B cell (primary cell): ENCODE measurements at regions not wholly inside any gene's neighbourhood (a gene's known extent, or its start where the extent isn't known, plus 50 kb on each side); places are given as distances from the start of the nearest gene placed in this dataset.

ENCODE experiments used
- ATAC-seq: fragments of 200-7000 bp; cut with Tn5 transposase; one replicate; pipeline ENCODE4 v1.10.0; 2021; ENCODE audit warnings: low read depth, mild to moderate bottlenecking, moderate number of reproducible peaks, moderate library complexity
- CTCF ChIA-PET: fragments of 350-600 bp; sonication (Branson Sonifier 250); formaldehyde crosslinking; loops from one replicate; lab custom pipeline; 2021; ENCODE audit warnings: antibody characterized with exemption, inconsistent platforms; lab: Charles Lee
- POLR2A ChIA-PET: fragments of 350-600 bp; sonication (Branson Sonifier 250); formaldehyde crosslinking; loops from one replicate; lab custom pipeline; 2021; ENCODE audit warnings: antibody characterized with exemption; lab: Charles Lee
- DNase-seq: peaks from one replicate; pipeline ENCODE4 v3.0.0; 2013
- H2AFZ ChIP-seq: 2 replicates; pipeline ENCODE4 v1.6.1; 2012; ENCODE audit warnings: mild to moderate bottlenecking, low read depth, low read length; ENCODE audit not compliant: insufficient read depth, poor library complexity, severe bottlenecking
- H3K27ac ChIP-seq, 2 donors: 1 replicate in 1 of 2; 2 replicates in 1 of 2; pipeline ENCODE4 v1.5.1; 2012 to 2013; ENCODE audit warnings: low read length in 2 of 2, mild to moderate bottlenecking in 2 of 2, moderate library complexity in 1 of 2
- H3K27me3 ChIP-seq, 4 experiments: fragments of 200-600 bp in 1 of 4; sonication (generic) in 1 of 4; replicated peaks in 1 of 4; 1 replicate in 2 of 4; 2 replicates in 2 of 4; pipeline versions ENCODE4 v1.6.1 to v1.7.0; 2013 to 2016; ENCODE audit warnings: low read length in 3 of 4, mild to moderate bottlenecking in 2 of 4, mixed read lengths in 1 of 4, moderate library complexity in 1 of 4; ENCODE audit not compliant: insufficient read depth in 4 of 4, control insufficient read depth in 3 of 4; ENCODE audit errors: control extremely low read depth in 1 of 4
- H3K36me3 ChIP-seq, 2 experiments: replicated peaks in 1 of 2; 1 replicate in 1 of 2; 2 replicates in 1 of 2; pipeline versions ENCODE4 v1.6.1 to v1.7.1; 2013; ENCODE audit warnings: low read length in 1 of 2; ENCODE audit not compliant: insufficient read depth in 2 of 2, control insufficient read depth in 1 of 2; ENCODE audit errors: control extremely low read depth in 1 of 2, extremely low read depth in 1 of 2
- H3K4me1 ChIP-seq, 2 donors: fragments of 200-600 bp in 1 of 2; sonication (generic) in 1 of 2; 1 replicate in 1 of 2; 2 replicates in 1 of 2; pipeline versions ENCODE4 v1.5.1 to v1.6.1; 2013 to 2017; ENCODE audit warnings: low read length in 2 of 2; ENCODE audit not compliant: control insufficient read depth in 2 of 2, insufficient read depth in 2 of 2
- H3K4me2 ChIP-seq: replicated peaks from 2 replicates; pipeline ENCODE3; 2012; ENCODE audit warnings: mild to moderate bottlenecking, low read depth, low read length; ENCODE audit not compliant: poor library complexity, severe bottlenecking
- H3K4me3 ChIP-seq, 5 experiments: fragments of 200-600 bp in 1 of 5; sonication (generic) in 1 of 5; 1 replicate in 3 of 5; 2 replicates in 2 of 5; pipeline versions ENCODE4 v1.5.1 to v1.7.0; 2011 to 2016; ENCODE audit warnings: low read length in 4 of 5, mild to moderate bottlenecking in 4 of 5, low read depth in 2 of 5, control low read depth in 1 of 5, moderate library complexity in 1 of 5; ENCODE audit not compliant: insufficient read depth in 1 of 5; ENCODE audit errors: control extremely low read depth in 1 of 5, extremely low read depth in 1 of 5
- H3K79me2 ChIP-seq: fragments of 200-600 bp; sonication (generic); one replicate; pipeline ENCODE4 v1.6.0; 2016; ENCODE audit warnings: low read length; ENCODE audit not compliant: control insufficient read depth, insufficient read depth
- H3K9ac ChIP-seq: fragments of 200-600 bp; sonication (generic); 2 replicates; pipeline ENCODE4 v1.6.1; 2017; ENCODE audit warnings: mild to moderate bottlenecking, low read length, moderate library complexity
- H3K9me3 ChIP-seq, 3 donors: one replicate each; pipeline versions ENCODE4 v1.6.1 to v1.7.1; 2013; ENCODE audit warnings: low read length in 2 of 3; ENCODE audit not compliant: control insufficient read depth in 2 of 3, insufficient read depth in 1 of 3; ENCODE audit errors: control extremely low read depth in 1 of 3
- H4K20me1 ChIP-seq: 2 replicates; pipeline ENCODE4 v1.6.0; 2012; ENCODE audit warnings: mild to moderate bottlenecking, low read length; ENCODE audit not compliant: insufficient read depth, control insufficient read depth, poor library complexity, severe bottlenecking
- H3K27ac Mint-ChIP-seq: one replicate; pipeline ENCODE4 v1.8.0; 2021; ENCODE audit warnings: mixed read lengths
- H3K27me3 Mint-ChIP-seq: one replicate; pipeline ENCODE4 v1.8.0; 2021; ENCODE audit warnings: mixed read lengths
- H3K4me1 Mint-ChIP-seq: one replicate; pipeline ENCODE4 v1.8.0; 2021; ENCODE audit warnings: mixed read lengths
- H3K4me3 Mint-ChIP-seq: one replicate; pipeline ENCODE4 v1.8.0; 2021; ENCODE audit warnings: mixed read lengths
- H3K9me3 Mint-ChIP-seq: one replicate; pipeline ENCODE4 v1.8.0; 2022; ENCODE audit warnings: mixed read lengths; ENCODE audit not compliant: insufficient read depth
- CTCF ChIP-seq: fragments of 200-600 bp; IDR thresholded peaks from one replicate; pipeline ENCODE4 v1.8.0; 2022; ENCODE audit warnings: antibody characterized with exemption, mild to moderate bottlenecking
- EZH2 ChIP-seq: IDR thresholded peaks from 2 replicates; pipeline ENCODE4 v1.6.1; 2012; ENCODE audit warnings: borderline replicate concordance, low read depth, mild to moderate bottlenecking, moderate library complexity, low read length; ENCODE audit not compliant: insufficient read depth, poor library complexity, severe bottlenecking
- WGBS: methylation state at CpG from one replicate; pipeline ENCODE4 v1.1.5; 2013; ENCODE audit warnings: missing lambda C conversion rate; ENCODE audit not compliant: insufficient coverage; 5-methylcytosine and 5-hydroxymethylcytosine counted together
- intact Hi-C: fragments of 100-400 bp; cut with micrococcal nuclease; formaldehyde crosslinking; loops from one replicate; pipeline ENCODE4 v1.10.0; 2022

GRCh38 chr6:119603501-119603900, 253.9 kb upstream of the MAN1A1 start:
- Histone ChIP-seq H3K79me2 (no peaks in the 10 kb centered on the region), H3K9ac (no peak overlapping the region), H3K4me3 (no peak overlapping the region), H3K9me3 (no peaks in the 10 kb centered on the region), H3K27me3 (no peaks in the 10 kb centered on the region), H3K27ac (no peak overlapping the region), H2AFZ (no peak overlapping the region), H3K36me3 (no peaks in the 10 kb centered on the region), H3K4me2 (no peak overlapping the region), H3K4me1 (no peaks in the 10 kb centered on the region), H4K20me1 (no peaks in the 10 kb centered on the region)
- H3K4me3 Mint-ChIP-seq, result no peak overlapping the region
- ATAC-seq (no peak), DNase-seq (no peak)
- TF ChIP-seq CTCF (no peak), EZH2 (no peak)
- no peaks in the 10 kb centered on the region for H3K4me1 Mint-ChIP-seq
- no peaks in the 10 kb centered on the region for H3K9me3 Mint-ChIP-seq
- ChIA-PET CTCF (interaction anchor here (1.1 kb wide), 1 partner anchor 11 kb away, joined by 3 read pairs; no protein-coding TSS in a partner anchor), POLR2A (interaction anchor here (0.5 kb wide), 1 partner anchor 224 kb away, joined by 3 read pairs; no protein-coding TSS in a partner anchor)
- no peaks in the 10 kb centered on the region for H3K27me3 Mint-ChIP-seq
- intact Hi-C loops, result no loop called here
- no peak overlapping the region for H3K27ac Mint-ChIP-seq
- 100% methylated on average over 2 of the region's 5 CpGs for WGBS

GRCh38 chr6:119602215-119603178, 252.9 kb upstream of the MAN1A1 start:
- ChIA-PET CTCF (interaction anchor here (1.1 kb wide), 1 partner anchor 10 kb away, joined by 3 read pairs; no protein-coding TSS in a partner anchor), POLR2A (interaction anchor here (0.5 kb wide), 1 partner anchor 223 kb away, joined by 3 read pairs; no protein-coding TSS in a partner anchor)
- Mint-ChIP-seq H3K4me3 (no peak overlapping the region), H3K27me3 (no peaks in the 10 kb centered on the region), H3K4me1 (no peaks in the 10 kb centered on the region), H3K27ac (no peak overlapping the region), H3K9me3 (no peaks in the 10 kb centered on the region)
- no peak overlapping the region for H3K27ac ChIP-seq
- H4K20me1 ChIP-seq, result no peaks in the 10 kb centered on the region
- H3K4me2 ChIP-seq, result no peak overlapping the region
- H3K9ac ChIP-seq, result no peak overlapping the region
- WGBS, result no CpG with 5 or more reads among the region's 3 CpGs
- H3K9me3 ChIP-seq, result no peaks in the 10 kb centered on the region
- H3K36me3 ChIP-seq, result no peaks in the 10 kb centered on the region
- no peak for ATAC-seq
- H3K27me3 ChIP-seq, result no peaks in the 10 kb centered on the region
- H2AFZ ChIP-seq, result no peak overlapping the region
- TF ChIP-seq EZH2 (no peak), CTCF (no peak)
- H3K4me3 ChIP-seq, result no peak overlapping the region
- H3K79me2 ChIP-seq, result no peaks in the 10 kb centered on the region
- intact Hi-C loops, result no loop called here
- no peak for DNase-seq
- no peaks in the 10 kb centered on the region for H3K4me1 ChIP-seq
